HepG2 (cell line): ENCODE measurements at regions not wholly inside any gene's neighbourhood (a gene's known extent, or its start where the extent isn't known, plus 50 kb on each side); places are given as distances from the start of the nearest gene placed in this dataset.
"Not testable (repeated sequence)": the region's sequence is repeated elsewhere in the genome, so short reads cannot be mapped to it uniquely, and the experiment has no call there.

Experiments used
- ATAC-seq: fragments of 200-7000 bp; cut with Tn5 transposase; 3 replicates; pipeline ENCODE4 v1.9.1; 2020; ENCODE audit warnings: mild to moderate bottlenecking, moderate library complexity
- BruUV-seq: library from RNA; stranded (reverse); fragments of 400-500 nt; replicated peaks from 2 replicates; lab custom pipeline; 2021; lab: Mats Ljungman, UMichigan
- CTCF ChIA-PET: fragments of 300-600 bp; formaldehyde crosslinking; extraction: SDS; loops from one replicate; lab custom pipeline; 2021; ENCODE audit warnings: low total read pairs, inconsistent platforms, low intra/inter-chr PET ratio; lab: Yijun Ruan, JAX
- POLR2A ChIA-PET: fragments of 350-600 bp; sonication (Branson Sonifier 250); formaldehyde crosslinking; loops from one replicate; lab custom pipeline; 2020; ENCODE audit warnings: antibody characterized with exemption, inconsistent platforms; lab: Yijun Ruan, JAX
- DNase-seq: peaks from one replicate; pipeline ENCODE4 v3.0.0-alpha.2; 2015; ENCODE audit warnings: low spot score
- FAIRE-seq: peaks from 3 replicates; lab custom pipeline; 2011; peaks lifted over from hg19 to GRCh38; lab: Jason Lieb, UNC
- H2AFZ ChIP-seq: one replicate; pipeline ENCODE4 v1.6.1; 2011; ENCODE audit warnings: low read length, inconsistent platforms
- H3K27ac ChIP-seq: fragments of 300-600 bp; 3 replicates; pipeline ENCODE4 v1.8.0; 2011; ENCODE audit warnings: mixed run types, mild to moderate bottlenecking, mixed read lengths, low read length, inconsistent platforms; ENCODE audit not compliant: insufficient read depth; ENCODE audit errors: extremely low read length
- H3K27me3 ChIP-seq, 2 experiments: fragments of 200-600 bp in 1 of 2; 2 replicates in 1 of 2; 3 replicates in 1 of 2; pipeline versions ENCODE4 v1.6.0 to v1.8.0; 2011; ENCODE audit warnings: low read length in 2 of 2, mild to moderate bottlenecking in 2 of 2, moderate library complexity in 2 of 2, inconsistent platforms in 1 of 2; ENCODE audit not compliant: insufficient read depth in 2 of 2, control insufficient read depth in 1 of 2
- H3K36me3 ChIP-seq, 2 experiments: fragments of 200-600 bp in 1 of 2; replicated peaks in 1 of 2; 2 replicates in 1 of 2; 3 replicates in 1 of 2; pipeline versions ENCODE4 v1.5.1 to v1.8.0; 2011; ENCODE audit warnings: low read length in 2 of 2, inconsistent platforms in 1 of 2; ENCODE audit not compliant: insufficient read depth in 2 of 2, control insufficient read depth in 1 of 2
- H3K4me1 ChIP-seq: 2 replicates; pipeline ENCODE4 v1.5.1; 2012; ENCODE audit warnings: low read length, inconsistent platforms; ENCODE audit not compliant: insufficient read depth
- H3K4me2 ChIP-seq: 2 replicates; pipeline ENCODE4 v1.6.0; 2011; ENCODE audit warnings: low read depth, low read length, inconsistent platforms
- H3K4me3 ChIP-seq, 3 experiments: fragments of 200-600 bp in 1 of 3; sonication (generic), shearing (Covaris generic) in 1 of 3; replicated peaks in 1 of 3; 2 replicates each; pipeline ENCODE4 v1.5.1; 2011 to 2016; ENCODE audit warnings: low read length in 3 of 3, inconsistent platforms in 2 of 3, low read depth in 2 of 3, mild to moderate bottlenecking in 2 of 3, control low read depth in 1 of 3, mixed read lengths in 1 of 3; ENCODE audit not compliant: insufficient read depth in 1 of 3
- H3K79me2 ChIP-seq: one replicate; pipeline ENCODE4 v1.6.1; 2011; ENCODE audit warnings: low read length, inconsistent platforms; ENCODE audit not compliant: insufficient read depth
- H3K9ac ChIP-seq: 2 replicates; pipeline ENCODE4 v1.6.0; 2011; ENCODE audit warnings: mild to moderate bottlenecking, low read depth, low read length, inconsistent platforms; ENCODE audit not compliant: insufficient read depth
- H3K9me3 ChIP-seq: 2 replicates; pipeline ENCODE4 v1.5.1; 2012; ENCODE audit warnings: mild to moderate bottlenecking, low read length
- H4K20me1 ChIP-seq: 2 replicates; pipeline ENCODE4 v1.6.0; 2011; ENCODE audit warnings: inconsistent platforms, mild to moderate bottlenecking, low read length, moderate library complexity; ENCODE audit not compliant: insufficient read depth
- CCAR2 ChIP-seq: fragments of 200-400 bp; formaldehyde crosslinking; optimal IDR thresholded peaks from 2 replicates; pipeline ENCODE3; 2018; ENCODE audit warnings: low read depth, mild to moderate bottlenecking, low read length, moderate library complexity
- POLR2AphosphoS2 ChIP-seq: IDR thresholded peaks from 2 replicates; pipeline ENCODE4 v1.6.1; 2011; ENCODE audit warnings: low read depth, low read length, improper control_type of control experiment
- TCF12 ChIP-seq, 2 experiments: fragments of 450-650 bp in 1 of 2; sonication (generic) in 1 of 2; formaldehyde crosslinking in 1 of 2; IDR thresholded peaks; 2 replicates each; pipeline versions ENCODE4 v1.6.1 to v1.8.0; 2017 to 2022; ENCODE audit warnings: antibody characterized with exemption in 1 of 2, mild to moderate bottlenecking in 1 of 2, missing genetic modification reagents in 1 of 2, moderate library complexity in 1 of 2
- ZNF468 ChIP-seq: sonication (generic); formaldehyde crosslinking; IDR thresholded peaks from 2 replicates; pipeline ENCODE4 v1.8.0; 2022; ENCODE audit warnings: mild to moderate bottlenecking, moderate library complexity, missing genetic modification reagents
- WGBS: methylation state at CpG from one replicate; pipeline ENCODE4 v1.1.6; 2017; ENCODE audit warnings: low lambda C conversion rate; 5-methylcytosine and 5-hydroxymethylcytosine counted together
- in situ Hi-C: cut with HindIII; loops from 2 replicates; pipeline ENCODE4 v1.10.0; 2017; ENCODE audit warnings: low pct_unique_long_range_greater_than_20kb; ENCODE audit not compliant: extremely low pct_ligation_motif_present
- intact Hi-C: fragments of 100-400 bp; cut with micrococcal nuclease; formaldehyde crosslinking; loops from one replicate; pipeline ENCODE4 v1.10.0; 2022; ENCODE audit not compliant: unreplicated experiment

GRCh38 chr2:100749771-100750542 lies 70.0 kb upstream of the NPAS2 start:
- H3K9ac ChIP-seq = no peak overlapping the region
- TF ChIP-seq POLR2AphosphoS2 (no peak), CCAR2 (no peak), ZNF468 (no peak), TCF12 (IDR thresholded peaks at IDR 0.05) (no peak), TCF12 (CRISPR knock-in tag; IDR thresholded peaks at IDR 0.05) (no peak)
- in situ Hi-C loops (no loop called here), intact Hi-C loops (no loop called here)
- no peak overlapping the region for H3K27ac ChIP-seq
- WGBS = 53% methylated on average over 4 of the region's 4 CpGs
- POLR2A ChIA-PET = no interaction called here
- CTCF ChIA-PET = no interaction called here
- FAIRE-seq = no peak
- no peak for ATAC-seq
- no peak overlapping the region for H3K4me2 ChIP-seq
- peaks cover 0 to 23% of the 10 kb centered on the region in 2 experiments; a peak in 3 of 5 replicates for H3K27me3 ChIP-seq
- H4K20me1 ChIP-seq = no peaks in the 10 kb centered on the region
- no peaks in the 10 kb centered on the region for H3K9me3 ChIP-seq
- H3K79me2 ChIP-seq = no peaks in the 10 kb centered on the region
- no peak overlapping the region for H2AFZ ChIP-seq
- no peaks in the 10 kb centered on the region for H3K36me3 ChIP-seq
- DNase-seq = no peak
- no TSS peak for BruUV-seq
- no peak overlapping the region for H3K4me3 ChIP-seq
- peaks cover 31% of the 10 kb centered on the region for H3K4me1 ChIP-seq

- BruUV-seq, DNase-seq, FAIRE-seq, ATAC-seq, intact Hi-C loops, H4K20me1 ChIP-seq, H2AFZ ChIP-seq, in situ Hi-C loops, H3K9me3 ChIP-seq, H3K27ac ChIP-seq, H3K4me2 ChIP-seq, H3K4me3 ChIP-seq, H3K79me2 ChIP-seq, CTCF ChIA-PET, H3K36me3 ChIP-seq, H3K9ac ChIP-seq: not testable (repeated sequence)
- Histone ChIP-seq H3K4me1 (peaks cover 19% of the 10 kb centered on the region), H3K27me3 (peaks cover 0 to 40% of the 10 kb centered on the region in 2 experiments; a peak in 3 of 5 replicates)
- 41% methylated on average over 5 of the region's 5 CpGs for WGBS
- POLR2A ChIA-PET = interaction anchor here (1.0 to 2.5 kb wide), 3 partner anchors 16 to 250 kb away, joined by 4 to 11 read pairs (median 4); partner anchors contain the start of gene RPL31
Measured at GRCh38 chr2:100751871-100752625, 67.9 kb upstream of the NPAS2 start.
